Posterior cingulate gyrus (tissue), 11 donors: ENCODE measurements at regions not wholly inside any gene's neighbourhood (a gene's known extent, or its start where the extent isn't known, plus 50 kb on each side); places are given as distances from the start of the nearest gene placed in this dataset.

Source experiments
- DNase-seq, 10 donors: peaks; one replicate each; pipeline versions ENCODE4 v3.0.0 to v3.0.0-alpha.2; 2020 to 2021; ENCODE audit warnings: mixed read lengths in 3 of 10
- intact Hi-C: fragments of 100-400 bp; cut with DNase I; formaldehyde crosslinking; loops from one replicate; pipeline ENCODE4 v1.15.1; 2023

- DNase-seq: peak in 1 of 10 donors; percentile 30
- intact Hi-C loops: no loop called here
Observed at GRCh38 chr3:72306800-72307341, 521.9 kb upstream of the PROK2 start.

GRCh38 chr3:72303926-72304325 is 519.0 kb upstream of the PROK2 start:
- intact Hi-C loops: no loop called here
- DNase-seq: peak in 1 of 10 donors; percentile 50

- peak in 2 of 10 donors; percentile 53 to 74 for DNase-seq
- intact Hi-C loops: no loop called here
Observed at GRCh38 chr3:72301779-72302178, 516.8 kb upstream of the PROK2 start.

GRCh38 chr3:72300621-72301020 is 515.7 kb upstream of the PROK2 start:
- no peak for DNase-seq
- intact Hi-C loops: no loop called here

GRCh38 chr3:72299823-72300222 is 514.9 kb upstream of the PROK2 start:
- intact Hi-C loops: no loop called here

GRCh38 chr3:72299321-72299802 is 514.4 kb upstream of the PROK2 start:
- intact Hi-C loops: no loop called here
- DNase-seq: peak in 2 of 10 donors; percentile 18 to 21

More at GRCh38 chr3:72299823-72300222, 514.9 kb upstream of the PROK2 start:
- DNase-seq: peak in 1 of 10 donors; percentile 22

GRCh38 chr3:72298201-72299152 is 513.5 kb upstream of the PROK2 start:
- intact Hi-C loops: no loop called here
- DNase-seq: peak in 2 of 10 donors; percentile 22 to 78

GRCh38 chr3:72297481-72297880 is 512.5 kb upstream of the PROK2 start:
- DNase-seq: no peak
- intact Hi-C loops: no loop called here

- intact Hi-C loops: no loop called here
Observed at GRCh38 chr3:72296477-72297111, 511.6 kb upstream of the PROK2 start.

GRCh38 chr3:72295962-72296450 is 511.1 kb upstream of the PROK2 start:
- peak in 1 of 10 donors; percentile 11 for DNase-seq
- intact Hi-C loops: no loop called here

More at GRCh38 chr3:72296477-72297111, 511.6 kb upstream of the PROK2 start:
- peak in 1 of 10 donors; percentile 30 for DNase-seq

GRCh38 chr3:72295276-72295961 is 510.5 kb upstream of the PROK2 start:
- DNase-seq: peak in 1 of 10 donors; percentile 6
- intact Hi-C loops: no loop called here

GRCh38 chr3:72290859-72291638 is 506.1 kb upstream of the PROK2 start:
- intact Hi-C loops: loop anchor here (5.0 kb wide), 1 partner anchor 36 kb away; no protein-coding TSS in a partner anchor
- peak in 1 of 10 donors; percentile 52 for DNase-seq

- intact Hi-C loops: loop anchor here (5.0 kb wide), 1 partner anchor 38 kb away; no protein-coding TSS in a partner anchor
- DNase-seq: peak in 1 of 10 donors; percentile 32
Observed at GRCh38 chr3:72289692-72290071, 504.7 kb upstream of the PROK2 start.

- intact Hi-C loops: no loop called here
- DNase-seq: peak; percentile 56 to 95 (median 70)
Observed at GRCh38 chr3:72288955-72289691, 504.2 kb upstream of the PROK2 start.

GRCh38 chr3:72287956-72288355 is 503.0 kb upstream of the PROK2 start:
- DNase-seq: peak in 1 of 10 donors; percentile 24
- intact Hi-C loops: no loop called here

GRCh38 chr3:72285502-72285901 is 500.6 kb upstream of the PROK2 start:
- DNase-seq: no peak
- intact Hi-C loops: no loop called here

GRCh38 chr3:72284471-72284870 is 499.5 kb upstream of the PROK2 start:
- no peak for DNase-seq
- intact Hi-C loops: no loop called here

- peak in 1 of 10 donors; percentile 55 for DNase-seq
- intact Hi-C loops: no loop called here
Observed at GRCh38 chr3:72282918-72283317, 498.0 kb upstream of the PROK2 start.

- intact Hi-C loops: no loop called here
- DNase-seq: peak in 1 of 10 donors; percentile 68
Observed at GRCh38 chr3:72281551-72281950, 496.6 kb upstream of the PROK2 start.
